Choroid plexus epithelial cell (primary cell): ENCODE measurements at regions not wholly inside any gene's neighbourhood (a gene's known extent, or its start where the extent isn't known, plus 50 kb on each side); places are given as distances from the start of the nearest gene placed in this dataset.

Experiments used
- DNase-seq: peaks from one replicate; pipeline ENCODE4 v3.0.0-alpha.2; 2010; ENCODE audit warnings: low read depth
- H3K4me3 ChIP-seq: 2 replicates; pipeline ENCODE4 v1.5.1; 2011; ENCODE audit warnings: low read depth, mild to moderate bottlenecking, control low read depth, low read length, moderate library complexity
- TF ChIP-seq, protein P1 (sequence below): conservative IDR thresholded peaks from 2 replicates; pipeline ENCODE4 v1.5.1; 2011; ENCODE audit warnings: low read depth, mild to moderate bottlenecking, control low read depth, inconsistent platforms, low read length, moderate library complexity

GRCh38 chr13:91141543-91142061 lies 205.9 kb upstream of the MIR17HG start:
- TF ChIP-seq, protein P1, sequence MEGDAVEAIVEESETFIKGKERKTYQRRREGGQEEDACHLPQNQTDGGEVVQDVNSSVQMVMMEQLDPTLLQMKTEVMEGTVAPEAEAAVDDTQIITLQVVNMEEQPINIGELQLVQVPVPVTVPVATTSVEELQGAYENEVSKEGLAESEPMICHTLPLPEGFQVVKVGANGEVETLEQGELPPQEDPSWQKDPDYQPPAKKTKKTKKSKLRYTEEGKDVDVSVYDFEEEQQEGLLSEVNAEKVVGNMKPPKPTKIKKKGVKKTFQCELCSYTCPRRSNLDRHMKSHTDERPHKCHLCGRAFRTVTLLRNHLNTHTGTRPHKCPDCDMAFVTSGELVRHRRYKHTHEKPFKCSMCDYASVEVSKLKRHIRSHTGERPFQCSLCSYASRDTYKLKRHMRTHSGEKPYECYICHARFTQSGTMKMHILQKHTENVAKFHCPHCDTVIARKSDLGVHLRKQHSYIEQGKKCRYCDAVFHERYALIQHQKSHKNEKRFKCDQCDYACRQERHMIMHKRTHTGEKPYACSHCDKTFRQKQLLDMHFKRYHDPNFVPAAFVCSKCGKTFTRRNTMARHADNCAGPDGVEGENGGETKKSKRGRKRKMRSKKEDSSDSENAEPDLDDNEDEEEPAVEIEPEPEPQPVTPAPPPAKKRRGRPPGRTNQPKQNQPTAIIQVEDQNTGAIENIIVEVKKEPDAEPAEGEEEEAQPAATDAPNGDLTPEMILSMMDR = no peak
- no peak for DNase-seq

GRCh38 chr13:91142572-91142971 lies 204.9 kb upstream of the MIR17HG start:
- no peak overlapping the region for H3K4me3 ChIP-seq
- TF ChIP-seq, protein P1 = no peak
- DNase-seq = peak; percentile 51

More at GRCh38 chr13:91141543-91142061, 205.9 kb upstream of the MIR17HG start:
- no peak overlapping the region for H3K4me3 ChIP-seq

GRCh38 chr13:91144054-91144453 lies 203.4 kb upstream of the MIR17HG start:
- no peak overlapping the region for H3K4me3 ChIP-seq
- TF ChIP-seq, protein P1 = no peak
- DNase-seq = no peak

GRCh38 chr13:91144486-91144885 lies 203.0 kb upstream of the MIR17HG start:
- no peak for DNase-seq
- H3K4me3 ChIP-seq = no peak overlapping the region
- TF ChIP-seq, protein P1 = no peak

DNA sequence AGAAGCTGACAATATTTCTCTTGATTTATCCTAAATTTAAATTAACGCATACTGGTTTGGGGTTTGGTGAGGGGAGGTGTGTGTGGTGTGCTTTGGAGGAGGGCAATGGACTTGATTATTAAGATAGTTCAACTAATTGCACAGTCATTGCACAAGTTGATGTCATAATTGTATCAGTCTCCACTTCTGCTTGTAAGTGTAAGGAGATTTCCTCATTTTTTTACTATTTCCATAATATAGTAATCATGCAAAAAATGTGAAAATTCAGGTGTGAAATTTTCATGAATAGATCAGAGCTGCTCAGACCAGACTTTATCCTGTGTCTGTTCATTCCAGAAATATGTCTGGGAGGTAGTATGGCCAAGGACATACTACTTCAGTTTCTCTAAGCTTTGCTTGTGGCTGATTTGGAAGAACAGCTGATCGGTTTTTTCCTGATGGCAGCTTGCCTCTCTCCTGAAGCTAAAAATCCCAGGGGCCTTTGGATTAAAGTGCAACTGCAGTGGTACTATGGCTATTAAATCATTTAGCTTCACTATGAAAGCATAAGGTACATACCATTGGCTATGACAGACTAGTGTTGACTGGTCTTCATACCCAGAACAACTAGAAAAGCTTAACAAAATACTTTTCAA lies 201.8 kb upstream of the MIR17HG start:
- H3K4me3 ChIP-seq = no peak overlapping the region
- TF ChIP-seq, protein P1 = no peak
- DNase-seq = no peak

DNA sequence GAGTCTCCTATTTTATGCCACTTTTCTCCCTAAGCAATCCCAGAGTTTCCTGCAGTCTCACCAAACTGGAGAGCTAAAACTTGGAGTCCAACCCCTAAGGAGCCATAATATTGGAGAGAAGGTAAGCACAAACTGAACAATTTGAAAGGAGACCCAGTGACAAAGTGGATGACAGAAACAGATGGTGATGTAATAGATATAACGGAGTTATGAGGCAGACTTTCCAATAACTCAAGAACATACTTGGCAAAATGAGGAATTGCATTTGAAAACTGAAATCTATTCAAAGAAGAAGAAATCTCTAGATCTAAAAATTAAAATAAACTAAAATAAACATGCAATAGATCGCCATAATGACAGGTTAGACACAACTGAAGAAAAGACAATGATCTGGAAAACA lies 200.9 kb upstream of the MIR17HG start:
- TF ChIP-seq, protein P1 = no peak
- no peak overlapping the region for H3K4me3 ChIP-seq
- DNase-seq = no peak

GRCh38 chr13:91148098-91148497 lies 199.4 kb upstream of the MIR17HG start:
- H3K4me3 ChIP-seq = no peak overlapping the region
- TF ChIP-seq, protein P1 = no peak
- no peak for DNase-seq
